Uterus (tissue), 2 donors: ENCODE measurements at regions not wholly inside any gene's neighbourhood (a gene's known extent, or its start where the extent isn't known, plus 50 kb on each side); places are given as distances from the start of the nearest gene placed in this dataset.

Experiments used
- POLR2A ChIP-seq, 2 donors: fragments of 450-650 bp; IDR thresholded peaks; one replicate each; pipeline ENCODE4 v1.6.1; 2016; ENCODE audit warnings: antibody characterized with exemption in 2 of 2, mild to moderate bottlenecking in 1 of 2, moderate library complexity in 1 of 2
- TF ChIP-seq, protein P1 (sequence below), 4 experiments: fragments of 200-600 bp in 2 of 4; fragments of 450-650 bp in 2 of 4; sonication (generic) in 2 of 4; IDR thresholded peaks; one replicate each; pipeline ENCODE4 v1.5.1; 2016 to 2019; ENCODE audit warnings: antibody characterized with exemption in 4 of 4, mild to moderate bottlenecking in 2 of 4, moderate library complexity in 1 of 4

DNA sequence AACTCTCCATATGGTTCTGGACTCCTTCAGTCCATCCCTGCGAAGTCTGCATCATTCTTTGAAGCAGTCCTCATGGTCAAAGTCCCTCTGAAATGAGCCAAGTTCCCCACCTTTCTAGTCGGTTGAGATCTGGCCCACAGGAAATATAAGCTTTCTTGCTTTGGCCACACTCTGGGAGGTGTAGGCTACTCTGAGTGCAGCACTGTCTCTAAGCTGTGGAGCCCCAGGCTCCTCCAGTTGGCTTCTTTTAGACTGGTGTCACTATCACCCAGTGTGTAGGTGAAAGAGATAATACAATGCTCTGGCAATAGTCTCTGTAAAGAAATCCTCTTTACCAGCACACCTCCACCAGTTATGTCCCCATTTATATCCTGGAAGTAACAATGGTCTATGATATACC, 486.5 kb upstream of the KLF12 start:
- TF ChIP-seq, protein P1, sequence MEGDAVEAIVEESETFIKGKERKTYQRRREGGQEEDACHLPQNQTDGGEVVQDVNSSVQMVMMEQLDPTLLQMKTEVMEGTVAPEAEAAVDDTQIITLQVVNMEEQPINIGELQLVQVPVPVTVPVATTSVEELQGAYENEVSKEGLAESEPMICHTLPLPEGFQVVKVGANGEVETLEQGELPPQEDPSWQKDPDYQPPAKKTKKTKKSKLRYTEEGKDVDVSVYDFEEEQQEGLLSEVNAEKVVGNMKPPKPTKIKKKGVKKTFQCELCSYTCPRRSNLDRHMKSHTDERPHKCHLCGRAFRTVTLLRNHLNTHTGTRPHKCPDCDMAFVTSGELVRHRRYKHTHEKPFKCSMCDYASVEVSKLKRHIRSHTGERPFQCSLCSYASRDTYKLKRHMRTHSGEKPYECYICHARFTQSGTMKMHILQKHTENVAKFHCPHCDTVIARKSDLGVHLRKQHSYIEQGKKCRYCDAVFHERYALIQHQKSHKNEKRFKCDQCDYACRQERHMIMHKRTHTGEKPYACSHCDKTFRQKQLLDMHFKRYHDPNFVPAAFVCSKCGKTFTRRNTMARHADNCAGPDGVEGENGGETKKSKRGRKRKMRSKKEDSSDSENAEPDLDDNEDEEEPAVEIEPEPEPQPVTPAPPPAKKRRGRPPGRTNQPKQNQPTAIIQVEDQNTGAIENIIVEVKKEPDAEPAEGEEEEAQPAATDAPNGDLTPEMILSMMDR (IDR thresholded peaks at IDR 0.05) = no peak
- TF ChIP-seq POLR2A (IDR thresholded peaks at IDR 0.05) = no peak
